H1 (cell line): ENCODE measurements at regions not wholly inside any gene's neighbourhood (a gene's known extent, or its start where the extent isn't known, plus 50 kb on each side); places are given as distances from the start of the nearest gene placed in this dataset.

Source experiments
- CTCF ChIA-PET: fragments of 300-600 bp; sonication (Branson Sonifier 250); formaldehyde crosslinking; loops from one replicate; lab custom pipeline; 2021; ENCODE audit not compliant: partially characterized antibody; lab: Charles Lee
- POLR2A ChIA-PET: fragments of 300-600 bp; sonication (Branson Sonifier 250); formaldehyde crosslinking; loops from one replicate; lab custom pipeline; 2021; ENCODE audit warnings: inconsistent platforms; ENCODE audit not compliant: partially characterized antibody; lab: Charles Lee
- DNase-seq, 2 experiments: peaks; one replicate each; pipeline versions ENCODE4 v3.0.0 to v3.0.0-alpha.2; 2010 to 2022; ENCODE audit warnings: low spot score in 2 of 2, low read depth in 1 of 2, mixed read lengths in 1 of 2
- FAIRE-seq: peaks from 2 replicates; lab custom pipeline; 2011; peaks lifted over from hg19 to GRCh38; lab: Jason Lieb, UNC
- H2AFZ ChIP-seq: 2 replicates; pipeline ENCODE4 v1.8.1; 2012; ENCODE audit warnings: low read length, inconsistent platforms
- H2AK5ac ChIP-seq: 2 replicates; pipeline ENCODE4 v1.6.1; 2013; ENCODE audit warnings: low read depth, low read length
- H2BK120ac ChIP-seq: replicated peaks from 2 replicates; pipeline ENCODE3; 2013; ENCODE audit warnings: low read depth, low read length, inconsistent platforms
- H2BK12ac ChIP-seq: 2 replicates; pipeline ENCODE4 v1.6.1; 2013; ENCODE audit warnings: low read depth, low read length
- H2BK15ac ChIP-seq: 2 replicates; pipeline ENCODE4 v1.6.1; 2013; ENCODE audit warnings: low read length
- H2BK20ac ChIP-seq: 2 replicates; pipeline ENCODE4 v1.6.1; 2013; ENCODE audit warnings: low read length
- H2BK5ac ChIP-seq: 2 replicates; pipeline ENCODE4 v1.6.1; 2013; ENCODE audit warnings: low read depth, low read length
- H3K14ac ChIP-seq: 2 replicates; pipeline ENCODE4 v1.6.1; 2013; ENCODE audit warnings: inconsistent platforms; ENCODE audit not compliant: insufficient read length
- H3K18ac ChIP-seq: 2 replicates; pipeline ENCODE4 v1.6.1; 2013; ENCODE audit warnings: low read length; ENCODE audit errors: extremely low read depth
- H3K23ac ChIP-seq: 2 replicates; pipeline ENCODE4 v1.6.1; 2013; ENCODE audit warnings: inconsistent platforms; ENCODE audit not compliant: insufficient read length
- H3K23me2 ChIP-seq: 2 replicates; pipeline ENCODE4 v1.6.1; 2013; ENCODE audit warnings: low read depth, low read length
- H3K27ac ChIP-seq: 2 replicates; pipeline ENCODE4 v1.6.1; 2011; ENCODE audit warnings: low read depth, low read length, inconsistent platforms
- H3K27me3 ChIP-seq, 4 experiments: replicated peaks in 1 of 4; 1 replicate in 1 of 4; 2 replicates in 3 of 4; pipeline versions ENCODE4 v1.6.1 to v1.8.1; 2011 to 2013; ENCODE audit warnings: low read length in 3 of 4, mild to moderate bottlenecking in 3 of 4, inconsistent platforms in 2 of 4, mixed read lengths in 2 of 4, moderate library complexity in 1 of 4; ENCODE audit not compliant: control insufficient read depth in 3 of 4, insufficient read depth in 3 of 4; ENCODE audit errors: extremely low read depth in 1 of 4
- H3K36me3 ChIP-seq, 4 experiments: 2 replicates each; pipeline versions ENCODE4 v1.6.1 to v1.8.1; 2011 to 2013; ENCODE audit warnings: mild to moderate bottlenecking in 4 of 4, low read length in 3 of 4, moderate library complexity in 2 of 4, control low read depth in 1 of 4, inconsistent platforms in 1 of 4; ENCODE audit not compliant: insufficient read depth in 4 of 4, control insufficient read depth in 2 of 4
- H3K4ac ChIP-seq: replicated peaks from 2 replicates; pipeline ENCODE3; 2013; ENCODE audit warnings: low read length, low read depth, mixed read lengths, inconsistent platforms; ENCODE audit not compliant: insufficient read length
- H3K4me1 ChIP-seq, 4 experiments: replicated peaks in 1 of 4; 1 replicate in 1 of 4; 2 replicates in 3 of 4; pipeline versions ENCODE4 v1.6.1 to v1.8.1; 2011 to 2013; ENCODE audit warnings: low read length in 3 of 4, inconsistent platforms in 2 of 4, mixed read lengths in 1 of 4; ENCODE audit not compliant: insufficient read depth in 4 of 4, control insufficient read depth in 3 of 4
- H3K4me2 ChIP-seq, 2 experiments: 2 replicates each; pipeline versions ENCODE4 v1.6.1 to v1.8.1; 2011 to 2013; ENCODE audit warnings: low read depth in 2 of 2, low read length in 2 of 2, control low read depth in 1 of 2, inconsistent platforms in 1 of 2, mild to moderate bottlenecking in 1 of 2; ENCODE audit not compliant: insufficient read depth in 1 of 2
- H3K4me3 ChIP-seq, 4 experiments: fragments of 200-600, 300-600 bp in 1 of 4; sonication (generic), shearing (Covaris generic), sonication (Bioruptor Twin) in 1 of 4; 2 replicates each; pipeline versions ENCODE4 v1.5.1 to v1.8.1; 2011 to 2016; ENCODE audit warnings: low read length in 4 of 4, low read depth in 3 of 4, control low read depth in 2 of 4, inconsistent platforms in 2 of 4, mild to moderate bottlenecking in 2 of 4, mixed read lengths in 1 of 4, moderate library complexity in 1 of 4; ENCODE audit not compliant: insufficient read depth in 2 of 4; ENCODE audit errors: extremely low read depth in 1 of 4
- H3K56ac ChIP-seq: replicated peaks from 2 replicates; pipeline ENCODE3; 2013; ENCODE audit warnings: low read depth, mild to moderate bottlenecking, mixed read lengths, low read length, inconsistent platforms; ENCODE audit not compliant: insufficient read length
- H3K79me1 ChIP-seq: 2 replicates; pipeline ENCODE4 v1.6.1; 2013; ENCODE audit warnings: low read depth, low read length, control low read depth
- H3K79me2 ChIP-seq, 2 experiments: 2 replicates each; pipeline versions ENCODE4 v1.6.1 to v1.8.1; 2012 to 2013; ENCODE audit warnings: low read length in 2 of 2, mild to moderate bottlenecking in 2 of 2, inconsistent platforms in 1 of 2; ENCODE audit not compliant: insufficient read depth in 2 of 2, control insufficient read depth in 1 of 2
- H3K9ac ChIP-seq, 4 experiments: replicated peaks in 1 of 4; 1 replicate in 1 of 4; 2 replicates in 3 of 4; pipeline versions ENCODE4 v1.6.1 to v1.8.1; 2011 to 2013; ENCODE audit warnings: low read depth in 3 of 4, low read length in 3 of 4, control low read depth in 2 of 4, mild to moderate bottlenecking in 2 of 4, moderate library complexity in 2 of 4, inconsistent platforms in 1 of 4; ENCODE audit errors: extremely low read depth in 1 of 4
- H3K9me3 ChIP-seq, 2 experiments: 2 replicates each; pipeline versions ENCODE4 v1.6.1 to v1.8.1; 2012 to 2013; ENCODE audit warnings: mild to moderate bottlenecking in 2 of 2, moderate library complexity in 2 of 2, control low read depth in 1 of 2, inconsistent platforms in 1 of 2, low read depth in 1 of 2, low read length in 1 of 2, mixed read lengths in 1 of 2; ENCODE audit not compliant: insufficient read depth in 2 of 2
- H4K20me1 ChIP-seq, 2 experiments: replicated peaks in 1 of 2; 2 replicates each; pipeline versions ENCODE3 to v1.8.1; 2011 to 2013; ENCODE audit warnings: inconsistent platforms in 2 of 2, low read length in 2 of 2, mild to moderate bottlenecking in 1 of 2; ENCODE audit not compliant: insufficient read depth in 2 of 2, control insufficient read depth in 1 of 2
- H4K5ac ChIP-seq: 2 replicates; pipeline ENCODE4 v1.6.1; 2013; ENCODE audit warnings: low read length, low read depth, mixed read lengths, inconsistent platforms; ENCODE audit not compliant: insufficient read length
- H4K8ac ChIP-seq: 2 replicates; pipeline ENCODE4 v1.8.0; 2013; ENCODE audit warnings: mild to moderate bottlenecking, moderate library complexity, low read length, inconsistent platforms; ENCODE audit not compliant: insufficient read depth; ENCODE audit errors: extremely low read depth
- H4K91ac ChIP-seq: replicated peaks from 2 replicates; pipeline ENCODE3; 2013; ENCODE audit warnings: low read length, mixed read lengths, inconsistent platforms; ENCODE audit not compliant: insufficient read length
- SP2 ChIP-seq: IDR thresholded peaks from 2 replicates; pipeline ENCODE4 v1.6.1; 2012; ENCODE audit warnings: mild to moderate bottlenecking, low read length, inconsistent platforms
- WGBS, 2 experiments: shearing (Covaris generic) in 1 of 2; methylation state at CpG; one replicate each; pipeline versions ENCODE4 v1.1.6 to v1.1.7; 2013 to 2015; ENCODE audit warnings: low lambda C conversion rate in 2 of 2, mixed read lengths in 2 of 2, inconsistent platforms in 1 of 2, low coverage in 1 of 2, missing lambda C conversion rate in 1 of 2; ENCODE audit not compliant: insufficient replicate concordance in 2 of 2, insufficient coverage in 1 of 2, insufficient read length in 1 of 2; ENCODE audit errors: extremely low coverage in 1 of 2, missing lambda C conversion rate in 1 of 2; 5-methylcytosine and 5-hydroxymethylcytosine counted together

GRCh38 chr13:88976466-88976865 is 1305.3 kb downstream of the SLITRK5 start:
- Histone ChIP-seq H3K36me3 (no peaks in the 10 kb centered on the region), H3K9ac (no peak overlapping the region), H3K27ac (no peak overlapping the region), H3K18ac (no peak overlapping the region), H3K4me2 (no peak overlapping the region), H3K79me2 (no peaks in the 10 kb centered on the region), H3K56ac (no peak overlapping the region), H4K91ac (no peak overlapping the region), H4K5ac (no peak overlapping the region), H2BK20ac (no peak overlapping the region), H4K20me1 (no peaks in the 10 kb centered on the region), H2BK120ac (no peak overlapping the region), H3K4ac (no peak overlapping the region), H3K23ac (no peak overlapping the region), H3K27me3 (no peaks in the 10 kb centered on the region), H2AK5ac (no peak overlapping the region), H3K14ac (no peak overlapping the region), H3K4me3 (no peak overlapping the region), H4K8ac (no peak overlapping the region), H3K79me1 (no peaks in the 10 kb centered on the region), H2BK15ac (no peak overlapping the region), H2AFZ (no peak overlapping the region), H2BK12ac (no peak overlapping the region), H2BK5ac (no peak overlapping the region), H3K23me2 (no peaks in the 10 kb centered on the region), H3K9me3 (no peaks in the 10 kb centered on the region), H3K4me1 (no peaks in the 10 kb centered on the region; a peak in 1 of 7 replicates)
- DNase-seq (no peak), FAIRE-seq (no peak)
- ChIA-PET POLR2A (no interaction called here), CTCF (no interaction called here)
- WGBS, 2 experiments: 75% methylated on average over 4 of the region's 4 CpGs; no CpG with 5 or more reads in 1 of the 2 experiments
- TF ChIP-seq SP2: no peak
